ENCODE measurements at regions not wholly inside any gene's neighbourhood (a gene's known extent, or its start where the extent isn't known, plus 50 kb on each side); places are given as distances from the start of the nearest gene placed in this dataset.

GRCh38 chr3:161649900-161650484 lies 153.4 kb downstream of the OTOL1 start:
- H4K20me1 ChIP-seq (ENCODE audit: insufficient read depth), result no peaks in the 10 kb centered on the region
- H2AFZ ChIP-seq (ENCODE audit: low read depth, low read length, poor library complexity, severe bottlenecking), result no peak overlapping the region
- H3K9ac ChIP-seq (ENCODE audit: low read length), result no peak overlapping the region
- H3K4me3 ChIP-seq (replicated peaks in 1 of 2; ENCODE audit: low read depth in 1 of 2, low read length in 2 of 2), result no peak overlapping the region
- intact Hi-C loops (cut with micrococcal nuclease), result no loop called here
- TF ChIP-seq, protein P1, sequence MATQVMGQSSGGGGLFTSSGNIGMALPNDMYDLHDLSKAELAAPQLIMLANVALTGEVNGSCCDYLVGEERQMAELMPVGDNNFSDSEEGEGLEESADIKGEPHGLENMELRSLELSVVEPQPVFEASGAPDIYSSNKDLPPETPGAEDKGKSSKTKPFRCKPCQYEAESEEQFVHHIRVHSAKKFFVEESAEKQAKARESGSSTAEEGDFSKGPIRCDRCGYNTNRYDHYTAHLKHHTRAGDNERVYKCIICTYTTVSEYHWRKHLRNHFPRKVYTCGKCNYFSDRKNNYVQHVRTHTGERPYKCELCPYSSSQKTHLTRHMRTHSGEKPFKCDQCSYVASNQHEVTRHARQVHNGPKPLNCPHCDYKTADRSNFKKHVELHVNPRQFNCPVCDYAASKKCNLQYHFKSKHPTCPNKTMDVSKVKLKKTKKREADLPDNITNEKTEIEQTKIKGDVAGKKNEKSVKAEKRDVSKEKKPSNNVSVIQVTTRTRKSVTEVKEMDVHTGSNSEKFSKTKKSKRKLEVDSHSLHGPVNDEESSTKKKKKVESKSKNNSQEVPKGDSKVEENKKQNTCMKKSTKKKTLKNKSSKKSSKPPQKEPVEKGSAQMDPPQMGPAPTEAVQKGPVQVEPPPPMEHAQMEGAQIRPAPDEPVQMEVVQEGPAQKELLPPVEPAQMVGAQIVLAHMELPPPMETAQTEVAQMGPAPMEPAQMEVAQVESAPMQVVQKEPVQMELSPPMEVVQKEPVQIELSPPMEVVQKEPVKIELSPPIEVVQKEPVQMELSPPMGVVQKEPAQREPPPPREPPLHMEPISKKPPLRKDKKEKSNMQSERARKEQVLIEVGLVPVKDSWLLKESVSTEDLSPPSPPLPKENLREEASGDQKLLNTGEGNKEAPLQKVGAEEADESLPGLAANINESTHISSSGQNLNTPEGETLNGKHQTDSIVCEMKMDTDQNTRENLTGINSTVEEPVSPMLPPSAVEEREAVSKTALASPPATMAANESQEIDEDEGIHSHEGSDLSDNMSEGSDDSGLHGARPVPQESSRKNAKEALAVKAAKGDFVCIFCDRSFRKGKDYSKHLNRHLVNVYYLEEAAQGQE (IDR thresholded peaks at IDR 0.05; ENCODE audit: low read depth), result no peak
- TF ChIP-seq ZFX (IDR thresholded peaks at IDR 0.05) (no peak), SP1 (IDR thresholded peaks at IDR 0.05; ENCODE audit: low read depth) (no peak), TCF7L2 (IDR thresholded peaks at IDR 0.05; ENCODE audit: borderline replicate concordance, extremely low read depth, insufficient read depth, insufficient read length) (no peak), FOSL1 (IDR thresholded peaks at IDR 0.05; ENCODE audit: low read depth) (no peak), EZH2 (IDR thresholded peaks at IDR 0.05) (no peak), EGR1 (IDR thresholded peaks at IDR 0.05; ENCODE audit: low read depth) (no peak), ELF1 (IDR thresholded peaks at IDR 0.05; ENCODE audit: borderline replicate concordance, low read depth) (no peak), ZNF274 (IDR thresholded peaks at IDR 0.05; ENCODE audit: low read depth, low read length) (no peak)
- TF ChIP-seq, protein P2, sequence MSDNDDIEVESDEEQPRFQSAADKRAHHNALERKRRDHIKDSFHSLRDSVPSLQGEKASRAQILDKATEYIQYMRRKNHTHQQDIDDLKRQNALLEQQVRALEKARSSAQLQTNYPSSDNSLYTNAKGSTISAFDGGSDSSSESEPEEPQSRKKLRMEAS (IDR thresholded peaks at IDR 0.05), result no peak
- TF ChIP-seq, protein P3, sequence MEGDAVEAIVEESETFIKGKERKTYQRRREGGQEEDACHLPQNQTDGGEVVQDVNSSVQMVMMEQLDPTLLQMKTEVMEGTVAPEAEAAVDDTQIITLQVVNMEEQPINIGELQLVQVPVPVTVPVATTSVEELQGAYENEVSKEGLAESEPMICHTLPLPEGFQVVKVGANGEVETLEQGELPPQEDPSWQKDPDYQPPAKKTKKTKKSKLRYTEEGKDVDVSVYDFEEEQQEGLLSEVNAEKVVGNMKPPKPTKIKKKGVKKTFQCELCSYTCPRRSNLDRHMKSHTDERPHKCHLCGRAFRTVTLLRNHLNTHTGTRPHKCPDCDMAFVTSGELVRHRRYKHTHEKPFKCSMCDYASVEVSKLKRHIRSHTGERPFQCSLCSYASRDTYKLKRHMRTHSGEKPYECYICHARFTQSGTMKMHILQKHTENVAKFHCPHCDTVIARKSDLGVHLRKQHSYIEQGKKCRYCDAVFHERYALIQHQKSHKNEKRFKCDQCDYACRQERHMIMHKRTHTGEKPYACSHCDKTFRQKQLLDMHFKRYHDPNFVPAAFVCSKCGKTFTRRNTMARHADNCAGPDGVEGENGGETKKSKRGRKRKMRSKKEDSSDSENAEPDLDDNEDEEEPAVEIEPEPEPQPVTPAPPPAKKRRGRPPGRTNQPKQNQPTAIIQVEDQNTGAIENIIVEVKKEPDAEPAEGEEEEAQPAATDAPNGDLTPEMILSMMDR (IDR thresholded peaks at IDR 0.05 in 2 of 3, conservative IDR thresholded peaks at IDR 0.05 in 1 of 3; ENCODE audit: borderline replicate concordance in 1 of 3, insufficient read depth in 1 of 3, low read depth in 2 of 3, low read length in 2 of 3), result no peak
- no peaks in the 10 kb centered on the region for H3K27me3 ChIP-seq (ENCODE audit: insufficient read depth, low read length)
- H3K79me2 ChIP-seq (ENCODE audit: insufficient read depth, low read length), result no peaks in the 10 kb centered on the region
- 0 out of 2 replicates have a peak, but pooled peaks cover 3% of the 10 kb centered on the region for H3K9me2 ChIP-seq (ENCODE audit: insufficient read depth)
- no TSS peak for BruUV-seq (replicated peaks)
- ChIA-PET RAD21 (ENCODE audit: low non-redundant PET in 1 of 2, low total read pairs in 2 of 2, uncharacterized antibody in 2 of 2, unreplicated experiment in 2 of 2) (no interaction called here), POLR2A (no interaction called here), CTCF (no interaction called here)
- H3K36me3 ChIP-seq (ENCODE audit: control insufficient read depth in 1 of 2, insufficient read depth in 2 of 2, low read length in 2 of 2), result no peaks in the 10 kb centered on the region
- DNase-seq (ENCODE audit: low read depth, low spot score), result no peak
- H3K27ac ChIP-seq (ENCODE audit: low read depth, low read length), result no peak overlapping the region
- H3K4me1 ChIP-seq (ENCODE audit: control insufficient read depth in 1 of 2, insufficient read depth in 2 of 2, low read length in 2 of 2), result no peaks in the 10 kb centered on the region
- H3K4me2 ChIP-seq (ENCODE audit: low read length), result no peak overlapping the region
- no peak for ATAC-seq
- H3K9me3 ChIP-seq (ENCODE audit: control insufficient read depth in 1 of 2, insufficient read depth in 1 of 2, low read depth in 1 of 2, low read length in 2 of 2), result no peaks in the 10 kb centered on the region

Data from HCT116 (cell line).